ENCODE measurements at regions not wholly inside any gene's neighbourhood (a gene's known extent, or its start where the extent isn't known, plus 50 kb on each side); places are given as distances from the start of the nearest gene placed in this dataset.
A peak's percentile ranks its signal among the peaks of the same experiment; 100 is the strongest.

GRCh38 chr16:47774661-47775060 lies 313.5 kb downstream of the PHKB start:
- no peak for TF ChIP-seq ZFX (IDR thresholded peaks at IDR 0.05; ENCODE audit: borderline replicate concordance)
- TF ChIP-seq, protein P1, sequence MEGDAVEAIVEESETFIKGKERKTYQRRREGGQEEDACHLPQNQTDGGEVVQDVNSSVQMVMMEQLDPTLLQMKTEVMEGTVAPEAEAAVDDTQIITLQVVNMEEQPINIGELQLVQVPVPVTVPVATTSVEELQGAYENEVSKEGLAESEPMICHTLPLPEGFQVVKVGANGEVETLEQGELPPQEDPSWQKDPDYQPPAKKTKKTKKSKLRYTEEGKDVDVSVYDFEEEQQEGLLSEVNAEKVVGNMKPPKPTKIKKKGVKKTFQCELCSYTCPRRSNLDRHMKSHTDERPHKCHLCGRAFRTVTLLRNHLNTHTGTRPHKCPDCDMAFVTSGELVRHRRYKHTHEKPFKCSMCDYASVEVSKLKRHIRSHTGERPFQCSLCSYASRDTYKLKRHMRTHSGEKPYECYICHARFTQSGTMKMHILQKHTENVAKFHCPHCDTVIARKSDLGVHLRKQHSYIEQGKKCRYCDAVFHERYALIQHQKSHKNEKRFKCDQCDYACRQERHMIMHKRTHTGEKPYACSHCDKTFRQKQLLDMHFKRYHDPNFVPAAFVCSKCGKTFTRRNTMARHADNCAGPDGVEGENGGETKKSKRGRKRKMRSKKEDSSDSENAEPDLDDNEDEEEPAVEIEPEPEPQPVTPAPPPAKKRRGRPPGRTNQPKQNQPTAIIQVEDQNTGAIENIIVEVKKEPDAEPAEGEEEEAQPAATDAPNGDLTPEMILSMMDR (IDR thresholded peaks at IDR 0.05) = peak; percentile 69
- H3K27ac ChIP-seq = no peak overlapping the region

DNA sequence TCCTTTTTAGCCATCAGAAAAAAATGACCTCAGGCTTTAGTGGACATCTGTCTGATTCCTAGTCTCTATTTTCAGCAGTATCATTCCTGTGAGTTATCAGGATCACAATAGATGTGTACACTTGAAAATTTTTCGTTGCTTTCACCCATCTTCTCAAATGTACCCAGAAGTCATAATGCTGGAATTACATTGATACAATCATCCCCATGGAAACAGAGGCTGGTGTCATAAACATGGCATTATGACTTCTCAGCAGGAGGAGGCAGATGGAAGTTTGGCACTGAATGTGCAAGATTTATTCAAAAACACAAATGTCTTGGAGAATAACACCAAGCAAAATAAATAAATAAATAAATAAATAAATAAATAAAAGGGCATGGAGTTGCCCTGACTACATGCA lies 292.5 kb downstream of the PHKB start:
- TF ChIP-seq, protein P1 (IDR thresholded peaks at IDR 0.05) = no peak
- TF ChIP-seq ZFX (IDR thresholded peaks at IDR 0.05; ENCODE audit: borderline replicate concordance) = no peak
- no peak overlapping the region for H3K27ac ChIP-seq

Data from 22Rv1 (cell line).